ENCODE measurements at regions not wholly inside any gene's neighbourhood (a gene's known extent, or its start where the extent isn't known, plus 50 kb on each side); places are given as distances from the start of the nearest gene placed in this dataset.

- TF ChIP-seq ZNF184 (tag by site-specific recombination; IDR thresholded peaks at IDR 0.05) = no peak
- no peak for TF ChIP-seq ZNF473 (tag by site-specific recombination; IDR thresholded peaks at IDR 0.05)
- TF ChIP-seq BCL11B (tag by site-specific recombination; IDR thresholded peaks at IDR 0.05; ENCODE audit: low read depth) = no peak
- TF ChIP-seq ZNF777 (tag by site-specific recombination; IDR thresholded peaks at IDR 0.05; ENCODE audit: borderline replicate concordance) = no peak
- TF ChIP-seq INSM2 (tag by site-specific recombination; IDR thresholded peaks at IDR 0.05) = no peak
- no peak for TF ChIP-seq ZNF335 (tag by site-specific recombination; conservative IDR thresholded peaks at IDR 0.05)
- no peak for TF ChIP-seq ZNF48 (tag by site-specific recombination; IDR thresholded peaks at IDR 0.05)
- TF ChIP-seq ZNF629 (tag by site-specific recombination; IDR thresholded peaks at IDR 0.05) = no peak
- no peak for TF ChIP-seq PRDM2 (tag by site-specific recombination; IDR thresholded peaks at IDR 0.05; ENCODE audit: borderline replicate concordance)
- no peak for TF ChIP-seq KLF16 (tag by site-specific recombination; IDR thresholded peaks at IDR 0.05)
- TF ChIP-seq ZNF292 (tag by site-specific recombination; IDR thresholded peaks at IDR 0.05; ENCODE audit: borderline replicate concordance, low read depth) = no peak
- TF ChIP-seq ZNF600 (tag by site-specific recombination; IDR thresholded peaks at IDR 0.05) = no peak
- TF ChIP-seq ZNF776 (tag by site-specific recombination; IDR thresholded peaks at IDR 0.05; ENCODE audit: borderline replicate concordance) = no peak
- TF ChIP-seq HIC1 (tag by site-specific recombination; IDR thresholded peaks at IDR 0.05) = no peak
- TF ChIP-seq ZNF585B (tag by site-specific recombination; IDR thresholded peaks at IDR 0.05) = no peak
- no peak for TF ChIP-seq REST (tag by site-specific recombination; IDR thresholded peaks at IDR 0.05)
- no peak for TF ChIP-seq ZNF747 (tag by site-specific recombination; IDR thresholded peaks at IDR 0.05)
- TF ChIP-seq ZNF544 (tag by site-specific recombination; IDR thresholded peaks at IDR 0.05) = no peak
- H3K36me3 ChIP-seq (ENCODE audit: control insufficient read depth in 2 of 2, insufficient read depth in 1 of 2, low read length in 2 of 2) = no peaks in the 10 kb centered on the region
- no peaks in the 10 kb centered on the region for H3K9me3 ChIP-seq (ENCODE audit: control insufficient read depth, insufficient read depth, low read depth, low read length)
- H3K4me1 ChIP-seq (ENCODE audit: control insufficient read depth, insufficient read depth, low read length) = peaks cover 2% of the 10 kb centered on the region; the same call in 1 of the 2 replicates
- no peak overlapping the region for H3K27ac ChIP-seq (ENCODE audit: extremely low read depth, low read depth, low read length)
- no peak overlapping the region for H3K4me3 ChIP-seq (ENCODE audit: low read depth, low read length)
- CTCF ChIA-PET = interaction anchor here (0.9 kb wide), 1 partner anchor 26 kb away, joined by 3 read pairs; no protein-coding TSS in a partner anchor
- POLR2A ChIA-PET = interaction anchor here (0.7 to 1.2 kb wide), 2 partner anchors 9 to 979 kb away, joined by 4 read pairs; partner anchors contain the start of gene RBM11
These were observed 130.3 kb upstream of the NRIP1 start for GRCh38 chr21:15195104-15195503.

All from HEK293 (cell line).